Activated CD8-positive, alpha-beta T cell treated with anti-CD3 and anti-CD28 coated beads for 36 hours (primary cell): ENCODE measurements at regions not wholly inside any gene's neighbourhood (a gene's known extent, or its start where the extent isn't known, plus 50 kb on each side); places are given as distances from the start of the nearest gene placed in this dataset.

Experiments used
- ATAC-seq: fragments of 200-7000 bp; cut with Tn5 transposase; one replicate; pipeline ENCODE4 v1.10.0; 2021; ENCODE audit warnings: mild to moderate bottlenecking, moderate library complexity
- CTCF ChIA-PET: fragments of 350-600 bp; sonication (Branson Sonifier 250); formaldehyde crosslinking; loops from one replicate; lab custom pipeline; 2021; ENCODE audit warnings: antibody characterized with exemption; lab: Charles Lee
- POLR2A ChIA-PET: fragments of 350-600 bp; sonication (Branson Sonifier 250); formaldehyde crosslinking; loops from one replicate; lab custom pipeline; 2021; ENCODE audit warnings: antibody characterized with exemption; lab: Charles Lee
- DNase-seq: peaks from one replicate; pipeline ENCODE4 v3.0.0-alpha.2; 2020
- H3K27ac Mint-ChIP-seq: one replicate; pipeline ENCODE4 v1.8.0; 2021; ENCODE audit warnings: mild to moderate bottlenecking, mixed read lengths
- H3K27me3 Mint-ChIP-seq: one replicate; pipeline ENCODE4 v1.8.0; 2021; ENCODE audit warnings: mixed read lengths
- H3K36me3 Mint-ChIP-seq: one replicate; pipeline ENCODE4 v1.8.0; 2021; ENCODE audit warnings: low read depth, mixed read lengths
- H3K4me1 Mint-ChIP-seq: one replicate; pipeline ENCODE4 v1.8.0; 2021; ENCODE audit warnings: low read depth, mixed read lengths
- H3K4me3 Mint-ChIP-seq: one replicate; pipeline ENCODE4 v1.8.0; 2021; ENCODE audit warnings: mild to moderate bottlenecking, moderate library complexity, mixed read lengths
- H3K9me3 Mint-ChIP-seq: one replicate; pipeline ENCODE4 v1.8.0; 2021; ENCODE audit warnings: mixed read lengths
- intact Hi-C: fragments of 100-400 bp; cut with micrococcal nuclease; formaldehyde crosslinking; loops from one replicate; pipeline ENCODE4 v1.10.0; 2022
- TF ChIP-seq, protein P1 (sequence below): fragments of 200-600 bp; IDR thresholded peaks from one replicate; pipeline ENCODE4 v1.8.0; 2022; ENCODE audit warnings: antibody characterized with exemption, mild to moderate bottlenecking

DNA sequence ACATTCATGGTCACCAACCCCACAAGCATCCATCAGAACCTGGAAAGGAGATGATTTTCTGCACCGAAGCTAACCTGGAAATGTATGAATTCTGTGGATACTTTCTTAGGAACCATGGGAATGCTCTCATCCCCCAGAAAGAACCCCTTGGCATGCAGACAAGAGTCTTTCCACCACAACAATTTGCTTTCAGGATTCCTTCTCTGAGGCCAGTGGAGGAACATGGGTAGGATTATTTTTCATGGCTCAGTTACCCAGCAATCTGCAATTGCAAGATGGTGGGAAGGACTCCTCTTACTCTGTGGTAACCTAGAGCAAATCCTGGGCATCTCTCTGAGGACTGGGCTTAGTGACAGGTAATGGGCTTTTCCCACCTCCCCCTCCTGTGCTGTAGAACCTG is 131.9 kb upstream of the MSX1 start:
- peaks cover 19% of the 10 kb centered on the region for H3K36me3 Mint-ChIP-seq
- POLR2A ChIA-PET: no interaction called here
- H3K4me1 Mint-ChIP-seq: no peaks in the 10 kb centered on the region
- ATAC-seq (no peak), DNase-seq (no peak)
- CTCF ChIA-PET: no interaction called here
- intact Hi-C loops: no loop called here
- H3K9me3 Mint-ChIP-seq: peaks cover 35% of the 10 kb centered on the region
- TF ChIP-seq, protein P1, sequence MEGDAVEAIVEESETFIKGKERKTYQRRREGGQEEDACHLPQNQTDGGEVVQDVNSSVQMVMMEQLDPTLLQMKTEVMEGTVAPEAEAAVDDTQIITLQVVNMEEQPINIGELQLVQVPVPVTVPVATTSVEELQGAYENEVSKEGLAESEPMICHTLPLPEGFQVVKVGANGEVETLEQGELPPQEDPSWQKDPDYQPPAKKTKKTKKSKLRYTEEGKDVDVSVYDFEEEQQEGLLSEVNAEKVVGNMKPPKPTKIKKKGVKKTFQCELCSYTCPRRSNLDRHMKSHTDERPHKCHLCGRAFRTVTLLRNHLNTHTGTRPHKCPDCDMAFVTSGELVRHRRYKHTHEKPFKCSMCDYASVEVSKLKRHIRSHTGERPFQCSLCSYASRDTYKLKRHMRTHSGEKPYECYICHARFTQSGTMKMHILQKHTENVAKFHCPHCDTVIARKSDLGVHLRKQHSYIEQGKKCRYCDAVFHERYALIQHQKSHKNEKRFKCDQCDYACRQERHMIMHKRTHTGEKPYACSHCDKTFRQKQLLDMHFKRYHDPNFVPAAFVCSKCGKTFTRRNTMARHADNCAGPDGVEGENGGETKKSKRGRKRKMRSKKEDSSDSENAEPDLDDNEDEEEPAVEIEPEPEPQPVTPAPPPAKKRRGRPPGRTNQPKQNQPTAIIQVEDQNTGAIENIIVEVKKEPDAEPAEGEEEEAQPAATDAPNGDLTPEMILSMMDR: no peak
- no peak overlapping the region for H3K27ac Mint-ChIP-seq
- H3K27me3 Mint-ChIP-seq: no peaks in the 10 kb centered on the region
- no peak overlapping the region for H3K4me3 Mint-ChIP-seq

DNA sequence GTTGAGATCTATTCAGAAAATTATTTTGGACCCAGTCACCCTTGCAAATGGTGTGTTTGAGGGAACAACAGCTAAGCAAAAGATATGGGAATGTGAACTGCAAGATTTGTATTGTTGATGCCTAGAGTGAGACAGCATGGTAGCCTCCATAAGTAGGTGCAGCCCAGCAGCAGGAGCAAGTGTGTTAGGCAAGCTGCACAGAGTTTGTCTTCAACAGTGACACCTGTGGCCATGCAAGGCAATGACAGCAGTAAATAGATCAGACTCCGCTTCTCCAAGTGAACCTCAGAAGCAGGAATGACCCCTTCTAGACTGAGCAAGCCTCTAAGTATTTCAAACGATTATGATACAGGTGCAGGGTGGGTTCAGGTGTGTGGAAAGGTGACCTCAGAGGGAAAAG is 133.4 kb upstream of the MSX1 start:
- Mint-ChIP-seq H3K4me3 (no peak overlapping the region), H3K4me1 (no peaks in the 10 kb centered on the region), H3K36me3 (peaks cover 19% of the 10 kb centered on the region), H3K27ac (no peak overlapping the region), H3K27me3 (no peaks in the 10 kb centered on the region), H3K9me3 (peaks cover 34% of the 10 kb centered on the region)
- ATAC-seq (no peak), DNase-seq (no peak)
- TF ChIP-seq, protein P1: peak; percentile 34
- ChIA-PET POLR2A (no interaction called here), CTCF (interaction anchor here (1.6 kb wide), 1 partner anchor 111 kb away, joined by 3 read pairs; no protein-coding TSS in a partner anchor)
- intact Hi-C loops: no loop called here

DNA sequence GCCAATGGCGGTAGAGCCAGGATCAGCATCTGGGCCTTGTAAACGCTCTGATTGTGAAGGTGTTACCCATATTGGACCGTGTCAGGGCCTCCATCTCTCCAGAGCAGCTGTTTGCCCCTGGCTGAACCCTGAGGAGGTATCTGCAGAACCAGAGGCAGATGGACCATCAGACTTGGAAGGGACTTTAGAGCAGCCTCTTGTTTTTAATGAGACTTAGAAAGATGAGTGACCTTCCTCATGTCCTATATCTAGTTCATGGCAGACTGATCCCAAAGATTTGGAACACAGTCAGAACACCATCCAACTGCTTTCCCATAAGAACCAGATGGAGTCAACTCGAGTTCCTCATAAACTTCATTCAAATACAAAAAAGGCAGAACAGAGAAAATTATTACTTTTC is 135.1 kb upstream of the MSX1 start:
- H3K4me3 Mint-ChIP-seq: no peak overlapping the region
- H3K27ac Mint-ChIP-seq: no peak overlapping the region
- POLR2A ChIA-PET: no interaction called here

DNA sequence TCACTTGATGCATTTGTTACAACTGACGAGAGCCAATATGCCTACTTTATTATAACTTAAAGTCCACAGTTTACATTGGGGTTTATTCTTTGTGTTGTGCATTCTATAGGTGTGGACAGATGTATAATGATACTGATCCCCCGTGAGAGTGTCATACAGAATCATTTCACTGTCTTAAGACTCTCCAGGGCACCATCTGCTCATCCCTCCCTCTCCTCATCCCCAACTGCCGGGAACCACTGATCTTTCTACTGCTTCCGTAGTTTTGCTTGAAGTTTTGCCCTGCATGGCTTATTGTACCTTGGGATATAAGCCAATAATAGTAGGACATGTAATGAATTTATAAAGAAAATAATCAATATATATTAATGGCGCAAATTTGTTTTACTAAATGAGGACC is 137.8 kb upstream of the MSX1 start:
- TF ChIP-seq, protein P1: no peak
- no peak for DNase-seq
- peaks cover 13% of the 10 kb centered on the region for H3K36me3 Mint-ChIP-seq
- CTCF ChIA-PET: no interaction called here
- no peak for ATAC-seq
- no peak overlapping the region for H3K4me3 Mint-ChIP-seq
- POLR2A ChIA-PET: no interaction called here
- no peaks in the 10 kb centered on the region for H3K4me1 Mint-ChIP-seq
- peaks cover 29% of the 10 kb centered on the region for H3K9me3 Mint-ChIP-seq
- intact Hi-C loops: no loop called here
- no peaks in the 10 kb centered on the region for H3K27me3 Mint-ChIP-seq
- no peak overlapping the region for H3K27ac Mint-ChIP-seq

More for the DNA sequence above, 135.1 kb upstream of the MSX1 start:
- H3K4me1 Mint-ChIP-seq: no peaks in the 10 kb centered on the region
- TF ChIP-seq, protein P1: no peak
- H3K9me3 Mint-ChIP-seq: peaks cover 34% of the 10 kb centered on the region
- intact Hi-C loops: no loop called here
- CTCF ChIA-PET: no interaction called here
- no peaks in the 10 kb centered on the region for H3K27me3 Mint-ChIP-seq
- no peak for ATAC-seq
- peaks cover 19% of the 10 kb centered on the region for H3K36me3 Mint-ChIP-seq
- DNase-seq: no peak

DNA sequence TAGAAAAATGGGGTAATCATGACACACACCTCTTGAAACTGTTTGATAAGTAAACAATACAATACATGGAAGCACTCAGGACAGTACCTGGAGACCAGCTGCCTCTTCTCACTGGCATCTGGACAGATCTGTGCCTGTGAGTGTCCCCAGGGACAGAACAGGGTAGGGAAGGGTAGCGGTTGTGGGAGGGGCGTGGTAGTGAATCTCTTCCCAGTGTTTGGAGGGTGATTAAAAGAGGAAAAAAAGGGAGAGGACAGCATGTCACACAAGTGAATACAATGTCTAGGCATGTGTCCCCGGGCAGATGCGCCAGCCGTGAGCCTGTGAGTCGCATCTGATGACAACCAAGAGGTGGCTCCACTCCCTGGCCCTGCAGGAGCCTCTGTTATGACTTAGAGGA is 138.8 kb upstream of the MSX1 start:
- Mint-ChIP-seq H3K27me3 (no peaks in the 10 kb centered on the region), H3K9me3 (peaks cover 19% of the 10 kb centered on the region), H3K27ac (no peak overlapping the region), H3K4me3 (no peak overlapping the region), H3K36me3 (peaks cover 5% of the 10 kb centered on the region), H3K4me1 (no peaks in the 10 kb centered on the region)
- DNase-seq: no peak
- intact Hi-C loops: no loop called here
- no peak for ATAC-seq
- TF ChIP-seq, protein P1: no peak
- ChIA-PET CTCF (no interaction called here), POLR2A (no interaction called here)
